GM12878 (cell line): ENCODE measurements at regions not wholly inside any gene's neighbourhood (a gene's known extent, or its start where the extent isn't known, plus 50 kb on each side); places are given as distances from the start of the nearest gene placed in this dataset.

Source experiments
- BCL11A ChIP-seq: IDR thresholded peaks from 2 replicates; pipeline ENCODE4 v1.6.1; 2011; ENCODE audit warnings: low read depth, low read length
- BMI1 ChIP-seq: fragments of 450-650 bp; IDR thresholded peaks from 2 replicates; pipeline ENCODE4 v1.6.1; 2016; ENCODE audit warnings: mild to moderate bottlenecking, moderate library complexity, borderline replicate concordance
- CEBPZ ChIP-seq: fragments of 150-350 bp; IDR thresholded peaks from 2 replicates; pipeline ENCODE4 v1.6.1; 2016; ENCODE audit warnings: low read depth, low read length
- E4F1 ChIP-seq: fragments of 450-650 bp; IDR thresholded peaks from 2 replicates; pipeline ENCODE4 v1.6.1; 2018; ENCODE audit warnings: borderline replicate concordance, mild to moderate bottlenecking; ENCODE audit not compliant: partially characterized antibody
- EED ChIP-seq: sonication (generic); IDR thresholded peaks from 2 replicates; pipeline ENCODE4 v1.6.1; 2016; ENCODE audit warnings: antibody characterized with exemption, low read depth
- ELK1 ChIP-seq: IDR thresholded peaks from 2 replicates; pipeline ENCODE4 v1.6.1; 2012; ENCODE audit warnings: low read depth, low read length, improper control_type of control experiment
- GABPA ChIP-seq: IDR thresholded peaks from 2 replicates; pipeline ENCODE4 v1.6.1; 2014; ENCODE audit warnings: antibody characterized with exemption, low read depth, mild to moderate bottlenecking, inconsistent platforms
- RBBP5 ChIP-seq: fragments of 200-600 bp; sonication (generic); conservative IDR thresholded peaks from 2 replicates; pipeline ENCODE4 v1.6.1; 2016
- SMC3 ChIP-seq: IDR thresholded peaks from 2 replicates; pipeline ENCODE4 v1.6.1; 2011; ENCODE audit warnings: low read length, improper control_type of control experiment, borderline replicate concordance
- YY1 ChIP-seq: IDR thresholded peaks from 2 replicates; pipeline ENCODE4 v1.6.1; 2011; ENCODE audit warnings: low read depth, mild to moderate bottlenecking, low read length
- TF ChIP-seq, protein P1 (sequence below): fragments of 450-650 bp; conservative IDR thresholded peaks from 2 replicates; pipeline ENCODE4 v1.6.1; 2017; ENCODE audit warnings: mild to moderate bottlenecking, moderate library complexity

- TF ChIP-seq, protein P1, sequence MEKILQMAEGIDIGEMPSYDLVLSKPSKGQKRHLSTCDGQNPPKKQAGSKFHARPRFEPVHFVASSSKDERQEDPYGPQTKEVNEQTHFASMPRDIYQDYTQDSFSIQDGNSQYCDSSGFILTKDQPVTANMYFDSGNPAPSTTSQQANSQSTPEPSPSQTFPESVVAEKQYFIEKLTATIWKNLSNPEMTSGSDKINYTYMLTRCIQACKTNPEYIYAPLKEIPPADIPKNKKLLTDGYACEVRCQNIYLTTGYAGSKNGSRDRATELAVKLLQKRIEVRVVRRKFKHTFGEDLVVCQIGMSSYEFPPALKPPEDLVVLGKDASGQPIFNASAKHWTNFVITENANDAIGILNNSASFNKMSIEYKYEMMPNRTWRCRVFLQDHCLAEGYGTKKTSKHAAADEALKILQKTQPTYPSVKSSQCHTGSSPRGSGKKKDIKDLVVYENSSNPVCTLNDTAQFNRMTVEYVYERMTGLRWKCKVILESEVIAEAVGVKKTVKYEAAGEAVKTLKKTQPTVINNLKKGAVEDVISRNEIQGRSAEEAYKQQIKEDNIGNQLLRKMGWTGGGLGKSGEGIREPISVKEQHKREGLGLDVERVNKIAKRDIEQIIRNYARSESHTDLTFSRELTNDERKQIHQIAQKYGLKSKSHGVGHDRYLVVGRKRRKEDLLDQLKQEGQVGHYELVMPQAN = no peak
- TF ChIP-seq SMC3 (0 out of 2 replicates have a peak, but pooled peaks have one; percentile 16), EED (peak; percentile 29; the same call in 1 of the 2 replicates), GABPA (no peak), E4F1 (no peak), CEBPZ (no peak), YY1 (no peak), BMI1 (no peak), ELK1 (no peak), BCL11A (no peak), RBBP5 (no peak)
These were observed 190.2 kb upstream of the NR3C1 start (continued) for GRCh38 chr5:143593723-143594122.
